SH-SY5Y (cell line): ENCODE measurements at regions not wholly inside any gene's neighbourhood (a gene's known extent, or its start where the extent isn't known, plus 50 kb on each side); places are given as distances from the start of the nearest gene placed in this dataset.

Experiments
- GATA2 ChIP-seq: IDR thresholded peaks from 2 replicates; pipeline ENCODE4 v1.6.1; 2011; ENCODE audit warnings: mild to moderate bottlenecking, low read depth, low read length
- GATA3 ChIP-seq: IDR thresholded peaks from 2 replicates; pipeline ENCODE4 v1.6.1; 2011; ENCODE audit warnings: low read depth, mild to moderate bottlenecking, low read length, moderate library complexity

DNA sequence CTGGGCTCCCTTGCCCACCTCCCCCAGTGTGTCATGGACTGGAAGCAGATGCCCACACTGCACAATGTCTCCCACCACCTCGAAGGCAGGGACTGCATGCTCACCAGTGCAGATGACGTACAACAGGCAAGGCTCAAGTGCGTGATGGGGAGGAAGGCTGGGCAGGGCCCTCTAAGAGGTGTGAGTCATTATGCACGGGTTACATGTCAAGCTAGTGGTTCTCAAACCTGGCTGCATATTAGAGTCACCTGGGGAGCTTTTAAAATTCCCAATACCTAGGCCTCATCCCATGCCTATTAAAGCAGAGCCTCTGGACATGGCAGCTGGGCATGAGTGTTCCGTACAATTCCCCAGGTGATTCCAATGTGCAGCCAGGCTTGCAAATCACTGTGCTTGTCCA lies 137.9 kb upstream of the NGF start:
- TF ChIP-seq GATA2 = no peak
- TF ChIP-seq GATA3 = no peak

DNA sequence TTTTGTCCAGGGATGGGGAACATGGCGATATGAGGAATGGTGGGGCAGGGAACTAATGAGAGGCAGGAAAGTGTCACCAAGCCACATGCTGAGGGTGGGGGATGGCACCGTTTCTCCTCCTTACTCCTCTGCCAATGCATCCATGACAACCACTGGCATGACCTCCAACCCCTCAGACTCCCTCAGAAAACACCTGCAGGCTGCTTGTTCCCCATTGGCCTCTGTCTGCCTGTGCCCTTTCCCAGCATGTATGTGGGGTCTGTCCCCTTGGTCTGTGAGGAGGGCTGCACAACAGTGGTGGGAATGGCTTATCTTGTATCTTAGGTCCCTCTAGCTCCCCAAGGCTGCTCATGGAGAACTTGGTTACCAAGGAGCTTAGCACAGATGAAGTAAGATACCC lies 137.2 kb upstream of the NGF start:
- TF ChIP-seq GATA2 = no peak
- no peak for TF ChIP-seq GATA3

DNA sequence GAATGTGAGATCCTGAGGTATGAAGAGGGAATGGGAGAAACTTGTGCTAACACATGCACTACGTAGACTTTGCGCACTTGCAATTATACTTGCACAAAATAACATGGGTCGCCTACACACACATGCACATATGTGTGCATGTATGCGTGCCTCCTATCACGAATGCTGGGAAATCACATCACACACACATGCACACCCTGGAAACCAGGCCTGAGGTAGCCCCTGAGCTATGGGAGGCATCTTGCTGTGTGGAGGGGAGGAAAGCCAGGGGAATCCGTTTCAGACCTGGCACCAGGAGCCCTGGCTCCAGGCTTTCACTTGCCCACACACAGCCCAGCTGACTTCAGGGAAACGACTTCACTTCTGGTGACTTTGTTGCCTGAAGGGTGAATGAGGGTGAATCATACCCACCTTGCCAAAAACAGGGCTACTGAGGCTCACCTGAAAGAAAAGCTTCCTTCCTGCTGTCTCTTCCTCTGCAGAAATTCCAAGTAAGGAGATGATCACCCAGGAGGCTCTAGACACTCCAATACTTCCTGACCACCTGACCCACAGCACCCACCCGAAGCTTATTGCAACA lies 136.0 kb upstream of the NGF start:
- TF ChIP-seq GATA3 = no peak
- no peak for TF ChIP-seq GATA2

DNA sequence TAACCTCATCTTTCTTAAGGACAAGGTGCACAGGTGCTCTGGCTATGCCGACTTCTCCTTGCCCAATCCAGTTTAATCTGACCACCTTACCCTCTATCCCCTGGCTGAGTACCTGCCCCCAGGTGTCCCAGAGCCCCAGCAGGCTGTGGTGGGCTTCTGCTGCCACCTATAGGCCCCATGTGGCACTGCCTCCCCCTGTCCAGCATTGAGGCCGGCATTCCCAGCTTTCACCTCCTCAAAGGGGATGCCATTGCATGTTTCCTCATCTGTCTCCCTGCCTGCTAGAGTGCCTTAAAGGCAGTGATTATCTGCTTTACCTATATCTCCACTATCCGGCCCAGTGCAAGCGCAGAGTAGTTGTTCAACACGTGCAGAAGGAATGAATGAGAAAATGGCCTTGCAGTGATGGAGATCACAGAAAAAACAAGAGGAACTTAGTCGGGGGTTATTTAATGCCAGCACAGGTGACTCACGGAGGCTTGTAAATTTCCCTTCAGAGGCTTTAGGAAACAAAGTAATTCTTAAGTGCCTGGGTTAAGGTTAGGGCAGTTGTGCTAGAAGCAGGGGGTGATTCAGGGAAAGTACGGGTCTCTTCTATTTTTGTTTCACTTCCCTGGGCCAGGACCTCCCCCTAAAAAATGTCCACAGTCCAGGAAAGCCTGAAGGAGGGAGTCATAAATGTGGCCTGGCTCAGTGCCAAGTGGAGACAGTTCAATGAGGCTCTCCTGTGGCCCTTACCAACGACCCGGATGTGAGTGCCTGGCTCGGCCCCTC lies 131.8 kb upstream of the NGF start:
- TF ChIP-seq GATA2 = no peak
- TF ChIP-seq GATA3 = no peak

DNA sequence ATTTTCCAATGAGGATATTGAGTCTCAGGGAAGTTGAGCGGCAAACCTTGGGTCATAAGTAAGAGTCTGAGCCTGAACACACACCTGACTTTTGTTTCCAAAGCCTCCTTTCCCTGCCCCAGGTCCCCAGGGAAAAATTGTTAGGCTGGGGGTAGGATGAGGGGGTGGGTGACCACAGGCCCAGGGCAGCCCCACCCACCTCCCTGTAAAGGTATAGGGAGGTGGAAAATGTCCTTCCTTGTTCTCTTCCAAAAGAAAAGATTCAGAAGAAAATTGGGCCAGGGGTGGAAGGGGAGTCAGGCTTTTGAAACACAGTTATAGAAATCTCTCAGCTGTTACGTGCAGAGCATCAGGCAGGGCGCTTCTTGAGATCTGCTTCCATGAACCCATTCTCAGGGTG lies 129.7 kb upstream of the NGF start:
- TF ChIP-seq GATA3 (no peak), GATA2 (no peak)

DNA sequence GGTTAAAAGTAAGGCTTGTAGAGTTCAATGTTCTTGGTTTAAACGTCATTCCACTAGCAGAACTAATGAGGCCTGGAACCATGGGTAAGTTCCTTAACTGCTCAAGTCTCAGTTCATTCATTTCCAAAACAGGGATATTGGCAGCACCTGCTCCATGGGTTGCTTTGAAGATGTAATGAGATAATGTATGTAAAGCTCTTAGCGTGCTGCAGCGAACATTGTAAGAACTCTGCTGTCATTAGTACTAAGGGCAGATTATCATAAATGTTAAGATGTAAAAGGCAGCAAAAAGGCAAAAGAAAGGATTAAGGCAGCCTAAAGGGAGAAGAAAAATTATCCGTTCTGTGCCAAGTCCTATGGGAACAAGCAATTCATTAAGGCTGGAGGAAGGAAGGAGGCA lies 129.1 kb upstream of the NGF start:
- TF ChIP-seq GATA3 (no peak), GATA2 (no peak)

DNA sequence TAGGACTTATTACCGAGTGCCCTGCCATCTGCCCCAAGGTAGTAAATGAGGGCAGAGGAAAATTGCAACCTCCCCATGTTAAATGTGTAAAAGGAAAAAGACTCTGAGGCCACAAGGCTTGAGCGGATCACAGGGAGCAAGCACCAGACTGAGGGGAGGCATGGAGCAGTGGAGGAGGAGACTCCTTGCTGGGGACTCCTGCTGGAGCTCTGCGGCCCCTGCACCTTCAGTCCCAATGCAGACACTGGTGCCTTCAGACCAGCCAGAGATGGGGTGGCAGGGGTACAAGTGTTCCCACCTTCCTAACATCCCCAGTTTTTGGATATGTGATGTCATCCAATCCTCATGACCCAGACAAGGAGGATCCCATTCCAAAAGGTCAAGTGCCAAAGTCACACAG lies 128.4 kb upstream of the NGF start:
- TF ChIP-seq GATA3 = no peak
- no peak for TF ChIP-seq GATA2

DNA sequence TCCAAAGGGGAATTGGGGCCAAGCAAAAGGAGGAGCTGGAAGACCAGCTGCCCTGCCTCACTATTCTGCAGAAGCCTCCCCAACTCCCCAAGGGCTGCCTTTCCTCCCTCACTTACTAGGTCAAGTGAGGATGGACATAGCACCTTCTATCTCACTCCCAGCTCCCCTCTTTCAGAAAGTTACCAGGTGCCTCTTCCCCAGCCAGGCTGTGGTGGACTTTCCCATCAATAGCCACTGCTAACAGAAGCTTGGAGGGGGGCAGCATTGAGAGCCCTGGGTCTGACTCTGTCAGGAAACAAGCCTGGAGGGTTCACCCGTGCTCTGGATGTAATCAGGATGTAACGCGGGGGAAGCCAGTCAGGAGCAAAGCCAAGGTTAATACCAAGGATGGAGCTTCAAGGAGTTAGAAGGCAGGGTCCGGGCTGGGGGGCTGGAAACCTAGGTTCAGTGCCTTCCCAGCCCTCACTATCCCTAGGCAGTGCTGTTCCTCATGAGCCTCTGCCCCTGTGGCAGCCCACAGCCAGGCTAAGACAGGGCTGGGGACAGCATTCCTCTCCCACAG lies 127.8 kb upstream of the NGF start:
- TF ChIP-seq GATA2 = no peak
- TF ChIP-seq GATA3 = no peak

DNA sequence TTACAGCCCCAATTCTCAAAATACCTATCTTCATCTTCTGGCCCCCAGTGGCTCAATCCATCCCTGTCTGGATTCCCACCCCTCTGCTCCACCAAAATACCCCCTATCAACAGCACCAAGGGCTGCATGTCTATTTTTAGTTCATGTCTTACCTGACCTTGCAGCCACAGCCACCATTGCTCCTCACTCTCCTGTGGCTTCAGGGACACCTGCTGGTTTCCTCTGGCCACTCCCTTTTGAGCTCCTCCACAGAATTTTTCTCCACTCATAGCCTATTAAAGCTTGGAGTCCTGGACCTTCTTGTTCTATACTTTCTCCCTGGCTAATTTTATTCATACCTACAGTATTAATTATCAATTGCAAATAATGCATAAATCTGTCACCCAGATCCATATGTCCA lies 125.3 kb upstream of the NGF start:
- TF ChIP-seq GATA3 (no peak), GATA2 (no peak)

DNA sequence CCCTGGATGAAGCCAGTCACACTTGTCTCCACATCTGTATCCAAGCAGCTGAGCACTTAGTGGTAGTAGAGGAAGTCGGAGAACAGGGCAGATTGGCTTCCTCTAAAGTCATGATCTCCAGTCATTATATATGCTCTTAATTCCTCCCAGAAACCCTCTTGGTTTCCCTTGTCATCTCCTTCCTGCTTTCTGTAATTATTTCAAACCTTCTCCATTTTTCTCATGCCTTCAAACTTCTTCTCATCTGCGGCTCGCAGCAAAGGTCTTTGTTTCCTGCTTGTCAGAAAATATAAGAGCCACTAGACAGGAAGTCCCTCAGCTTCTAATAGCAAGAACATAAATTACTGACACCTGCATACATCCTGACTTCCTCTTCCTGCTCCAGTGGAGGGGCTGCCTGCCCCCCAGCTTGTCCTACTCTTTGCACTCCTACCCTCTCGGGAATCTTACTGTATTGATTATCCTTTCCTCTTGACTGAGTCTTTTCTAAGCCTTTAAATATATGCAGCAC lies 124.6 kb upstream of the NGF start:
- TF ChIP-seq GATA2 (no peak), GATA3 (no peak)

DNA sequence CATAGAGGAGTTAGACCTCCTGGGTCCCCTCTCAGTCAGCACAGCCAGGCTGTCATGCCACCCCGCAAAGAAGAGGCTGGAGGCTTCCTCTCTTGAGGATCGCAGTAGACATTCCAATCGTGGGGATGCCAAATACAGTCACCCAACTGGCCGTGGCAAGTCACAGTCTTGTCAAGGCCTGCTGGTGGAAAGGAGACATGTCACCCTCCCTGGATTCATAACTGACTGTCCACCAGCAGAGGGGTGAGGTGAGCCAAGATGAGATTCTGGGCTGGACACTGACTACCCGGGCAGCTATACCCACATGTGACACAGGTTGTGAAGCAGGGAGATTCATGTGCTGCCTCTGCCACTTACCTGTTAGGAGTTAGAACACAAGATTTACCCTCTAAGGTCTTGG lies 123.5 kb upstream of the NGF start:
- TF ChIP-seq GATA2 (no peak), GATA3 (no peak)

DNA sequence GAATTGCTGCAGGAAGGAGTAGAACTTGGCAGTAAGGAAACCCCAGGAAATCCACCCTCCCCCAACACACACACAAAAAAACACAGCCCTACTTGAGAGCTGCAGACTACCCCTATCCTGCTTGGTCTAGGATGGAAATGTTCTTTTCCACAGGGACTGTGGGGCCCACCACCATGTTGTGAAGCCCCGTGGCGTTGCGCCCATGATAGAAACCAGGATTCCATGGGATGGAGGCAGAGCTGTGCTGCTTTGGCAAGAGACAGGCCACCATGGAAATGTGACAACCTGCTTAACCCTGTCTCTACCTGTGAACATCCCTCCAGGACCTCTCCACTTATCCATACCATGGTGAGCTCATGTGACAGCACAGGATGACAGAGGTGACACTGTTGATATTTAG lies 121.1 kb upstream of the NGF start:
- TF ChIP-seq GATA2 = no peak
- no peak for TF ChIP-seq GATA3

DNA sequence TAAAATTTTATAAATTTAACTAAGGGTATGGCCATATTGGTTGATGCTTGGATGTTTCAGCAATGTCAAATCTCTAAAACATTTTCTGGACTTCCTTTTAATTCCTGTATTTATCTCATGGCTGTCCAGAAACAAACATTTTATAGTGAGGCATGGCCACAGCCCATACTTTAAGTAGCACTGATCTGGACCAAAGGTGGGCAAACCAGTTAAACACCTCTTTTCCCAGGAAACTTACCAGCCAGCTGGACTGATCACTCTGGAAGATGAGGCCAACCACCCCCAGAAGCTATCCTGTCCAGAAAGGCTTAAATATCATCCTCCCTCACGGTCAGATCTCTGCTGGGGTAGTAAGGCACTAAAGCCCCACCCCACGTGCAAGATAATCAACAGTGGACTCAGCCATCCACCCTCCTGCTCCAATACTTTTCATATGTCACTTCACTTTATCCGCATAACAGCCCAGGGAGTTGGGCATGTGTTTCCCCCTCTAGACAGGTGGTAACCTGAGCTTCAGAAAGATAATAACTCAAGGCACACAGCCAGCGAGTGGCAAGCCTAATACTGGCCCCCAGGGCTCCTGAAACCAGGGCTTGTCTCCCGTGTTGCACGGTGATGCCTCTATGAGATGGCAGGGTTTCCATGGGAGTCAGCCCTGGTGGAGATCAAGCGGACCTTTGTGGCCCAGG lies 120.5 kb upstream of the NGF start:
- TF ChIP-seq GATA2 (no peak), GATA3 (no peak)

DNA sequence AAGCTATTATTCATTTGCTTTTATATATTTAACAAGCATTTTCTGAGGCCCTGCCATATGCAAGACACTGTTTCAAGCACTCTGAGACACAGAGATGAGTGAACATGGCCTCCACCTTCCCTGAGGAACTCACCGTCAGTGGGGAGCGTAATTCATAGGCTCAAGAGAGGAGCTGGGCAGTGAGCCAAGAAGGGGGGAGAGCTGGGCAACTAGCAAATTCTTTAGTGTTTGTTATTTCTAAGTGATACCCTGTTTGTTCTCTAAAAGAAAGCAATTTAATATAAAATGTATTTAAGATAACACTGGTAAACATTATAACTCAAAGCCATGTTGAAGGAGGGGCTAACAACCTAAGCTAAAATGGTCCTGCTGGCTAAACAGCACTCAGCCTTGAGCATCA lies 119.2 kb upstream of the NGF start:
- TF ChIP-seq GATA3 = no peak
- TF ChIP-seq GATA2 = no peak
